HCT116 (cell line): ENCODE measurements at regions not wholly inside any gene's neighbourhood (a gene's known extent, or its start where the extent isn't known, plus 50 kb on each side); places are given as distances from the start of the nearest gene placed in this dataset.

Source experiments
- CEBPB ChIP-seq: IDR thresholded peaks from 2 replicates; pipeline ENCODE4 v1.6.1; 2012; ENCODE audit warnings: low read depth
- EZH2 ChIP-seq: fragments of 200-600 bp; sonication (generic); IDR thresholded peaks from 2 replicates; pipeline ENCODE4 v1.6.1; 2017; ENCODE audit warnings: antibody characterized with exemption, mixed run types
- POLR2AphosphoS5 ChIP-seq: IDR thresholded peaks from 2 replicates; pipeline ENCODE4 v1.6.1; 2011; ENCODE audit warnings: mild to moderate bottlenecking, low read depth, low read length, moderate library complexity
- REST ChIP-seq: IDR thresholded peaks from 2 replicates; pipeline ENCODE4 v1.6.1; 2012; ENCODE audit warnings: low read depth
- SP1 ChIP-seq: IDR thresholded peaks from 2 replicates; pipeline ENCODE4 v1.6.1; 2012; ENCODE audit warnings: low read depth

- TF ChIP-seq POLR2AphosphoS5: no peak
- no peak for TF ChIP-seq EZH2
- no peak for TF ChIP-seq REST
- no peak for TF ChIP-seq CEBPB
- TF ChIP-seq SP1: no peak
Observed at GRCh38 chr18:13989199-13989598, 73.9 kb upstream of the MC2R start.
